Hepatocyte (in vitro differentiated cells): ENCODE measurements at regions not wholly inside any gene's neighbourhood (a gene's known extent, or its start where the extent isn't known, plus 50 kb on each side); places are given as distances from the start of the nearest gene placed in this dataset.

Experiments
- DNase-seq: peaks from one replicate; pipeline ENCODE4 v3.0.0-alpha.2; 2016; ENCODE audit warnings: low spot score
- H2AFZ ChIP-seq: fragments of 200-600 bp; sonication (generic); 2 replicates; pipeline ENCODE4 v1.6.0; 2016; ENCODE audit warnings: antibody characterized with exemption, mild to moderate bottlenecking
- H3K27ac ChIP-seq: fragments of 200-600 bp; sonication (generic); 2 replicates; pipeline ENCODE4 v1.5.1; 2016; ENCODE audit warnings: mild to moderate bottlenecking
- H3K27me3 ChIP-seq: fragments of 200-600 bp; sonication (generic); 2 replicates; pipeline ENCODE4 v1.6.1; 2016
- H3K36me3 ChIP-seq: fragments of 200-600 bp; sonication (generic); replicated peaks from 2 replicates; pipeline ENCODE4 v1.5.1; 2016; ENCODE audit warnings: low read depth; ENCODE audit not compliant: insufficient read depth
- H3K4me1 ChIP-seq: fragments of 200-600 bp; sonication (generic); 2 replicates; pipeline ENCODE4 v1.5.1; 2016; ENCODE audit warnings: mild to moderate bottlenecking, moderate library complexity; ENCODE audit not compliant: insufficient read depth
- H3K4me2 ChIP-seq: fragments of 200-600 bp; sonication (generic); 2 replicates; pipeline ENCODE4 v1.6.0; 2016
- H3K4me3 ChIP-seq: fragments of 200-600 bp; sonication (generic); 2 replicates; pipeline ENCODE4 v1.5.1; 2016; ENCODE audit warnings: mild to moderate bottlenecking
- H3K79me2 ChIP-seq: fragments of 200-600 bp; sonication (generic); 2 replicates; pipeline ENCODE4 v1.6.0; 2017; ENCODE audit warnings: mild to moderate bottlenecking
- H3K9me2 ChIP-seq: fragments of 200-600 bp; sonication (generic); replicated peaks from 2 replicates; pipeline ENCODE4 v1.6.0; 2017; ENCODE audit warnings: mild to moderate bottlenecking; ENCODE audit not compliant: insufficient read depth
- H3K9me3 ChIP-seq: fragments of 200-600 bp; sonication (generic); 2 replicates; pipeline ENCODE4 v1.5.1; 2016; ENCODE audit warnings: low read depth, mild to moderate bottlenecking
- H4K20me1 ChIP-seq: fragments of 200-600 bp; sonication (generic); 2 replicates; pipeline ENCODE4 v1.6.0; 2016; ENCODE audit warnings: mild to moderate bottlenecking; ENCODE audit not compliant: insufficient read depth, poor library complexity, severe bottlenecking
- CTCF ChIP-seq: fragments of 200-600 bp; sonication (generic); IDR thresholded peaks from 2 replicates; pipeline ENCODE4 v1.5.1; 2016; ENCODE audit warnings: antibody characterized with exemption, mild to moderate bottlenecking; ENCODE audit not compliant: poor library complexity
- EZH2 ChIP-seq: fragments of 200-600 bp; sonication (generic); IDR thresholded peaks from 2 replicates; pipeline ENCODE4 v1.6.1; 2016; ENCODE audit warnings: antibody characterized with exemption, mild to moderate bottlenecking, borderline replicate concordance
- EZH2phosphoT487 ChIP-seq: fragments of 200-600 bp; sonication (generic); IDR thresholded peaks from one replicate; pipeline ENCODE4 v1.6.1; 2018; ENCODE audit warnings: antibody characterized with exemption, mild to moderate bottlenecking, low read depth, moderate library complexity; ENCODE audit not compliant: unreplicated experiment, severe bottlenecking
- WGBS: methylation state at CpG from one replicate; pipeline ENCODE4 v1.1.6; 2016; ENCODE audit warnings: low lambda C conversion rate; ENCODE audit errors: missing lambda C conversion rate; 5-methylcytosine and 5-hydroxymethylcytosine counted together

- no peak overlapping the region for H3K4me2 ChIP-seq
- no peak overlapping the region for H3K4me3 ChIP-seq
- H3K36me3 ChIP-seq: no peaks in the 10 kb centered on the region
- H3K27ac ChIP-seq: no peak overlapping the region
- WGBS: 94% methylated on average over 2 of the region's 2 CpGs
- no peaks in the 10 kb centered on the region for H4K20me1 ChIP-seq
- TF ChIP-seq EZH2 (no peak), EZH2phosphoT487 (no peak), CTCF (no peak)
- H3K79me2 ChIP-seq: no peaks in the 10 kb centered on the region
- H3K9me2 ChIP-seq: no peaks in the 10 kb centered on the region
- DNase-seq: no peak
- no peaks in the 10 kb centered on the region for H3K27me3 ChIP-seq
- peaks cover 22% of the 10 kb centered on the region for H3K4me1 ChIP-seq
- no peak overlapping the region for H2AFZ ChIP-seq
- no peaks in the 10 kb centered on the region for H3K9me3 ChIP-seq
These were observed 171.9 kb upstream of the NRP1 start for GRCh38 chr10:33506391-33506790.

GRCh38 chr10:33501161-33501560 lies 166.7 kb upstream of the NRP1 start:
- no peak for DNase-seq
- no peaks in the 10 kb centered on the region for H4K20me1 ChIP-seq
- WGBS: 100% methylated on average over 1 of the region's 1 CpG
- H3K36me3 ChIP-seq: no peaks in the 10 kb centered on the region
- TF ChIP-seq EZH2: no peak
- no peak for TF ChIP-seq EZH2phosphoT487
- TF ChIP-seq CTCF: no peak
- no peak overlapping the region for H3K27ac ChIP-seq
- no peaks in the 10 kb centered on the region for H3K27me3 ChIP-seq
- no peaks in the 10 kb centered on the region for H3K79me2 ChIP-seq
- no peak overlapping the region for H3K4me2 ChIP-seq
- H3K9me3 ChIP-seq: no peaks in the 10 kb centered on the region
- no peak overlapping the region for H2AFZ ChIP-seq
- no peaks in the 10 kb centered on the region for H3K9me2 ChIP-seq
- H3K4me3 ChIP-seq: no peak overlapping the region
- H3K4me1 ChIP-seq: no peaks in the 10 kb centered on the region

- H2AFZ ChIP-seq: no peak overlapping the region
- DNase-seq: no peak
- no peak for TF ChIP-seq EZH2phosphoT487
- no peak for TF ChIP-seq CTCF
- no peak for TF ChIP-seq EZH2
- H3K79me2 ChIP-seq: no peaks in the 10 kb centered on the region
- H4K20me1 ChIP-seq: no peaks in the 10 kb centered on the region
- H3K4me2 ChIP-seq: no peak overlapping the region
- H3K27ac ChIP-seq: no peak overlapping the region
- no peaks in the 10 kb centered on the region for H3K36me3 ChIP-seq
- H3K27me3 ChIP-seq: no peaks in the 10 kb centered on the region
- H3K9me2 ChIP-seq: no peaks in the 10 kb centered on the region
- no peaks in the 10 kb centered on the region for H3K9me3 ChIP-seq
- H3K4me3 ChIP-seq: no peak overlapping the region
- WGBS: 66% methylated on average over 5 of the region's 5 CpGs
- no peaks in the 10 kb centered on the region for H3K4me1 ChIP-seq
These were observed 164.0 kb upstream of the NRP1 start for GRCh38 chr10:33498391-33498891.

GRCh38 chr10:33497338-33497737 lies 162.9 kb upstream of the NRP1 start:
- H3K36me3 ChIP-seq: no peaks in the 10 kb centered on the region
- H3K4me2 ChIP-seq: no peak overlapping the region
- WGBS: 62% methylated on average over 3 of the region's 3 CpGs
- H3K27ac ChIP-seq: no peak overlapping the region
- no peaks in the 10 kb centered on the region for H3K4me1 ChIP-seq
- H3K9me2 ChIP-seq: no peaks in the 10 kb centered on the region
- DNase-seq: no peak
- TF ChIP-seq CTCF (no peak), EZH2 (no peak)
- no peak overlapping the region for H3K4me3 ChIP-seq
- no peaks in the 10 kb centered on the region for H4K20me1 ChIP-seq
- H3K9me3 ChIP-seq: no peaks in the 10 kb centered on the region
- no peak overlapping the region for H2AFZ ChIP-seq
- no peaks in the 10 kb centered on the region for H3K27me3 ChIP-seq
- H3K79me2 ChIP-seq: no peaks in the 10 kb centered on the region
